GM18873 (cell line): ENCODE measurements at regions not wholly inside any gene's neighbourhood (a gene's known extent, or its start where the extent isn't known, plus 50 kb on each side); places are given as distances from the start of the nearest gene placed in this dataset.
"Not testable (repeated sequence)": the region's sequence is repeated elsewhere in the genome, so short reads cannot be mapped to it uniquely, and the experiment has no call there.

Experiments
- ATAC-seq: cut with Tn5 transposase; IDR thresholded peaks from one replicate; pipeline ENCODE4 v1.9.1; 2021; ENCODE audit warnings: mild to moderate bottlenecking, moderate library complexity, moderate number of reproducible peaks; ENCODE audit not compliant: unreplicated experiment, low FRiP score

GRCh38 chr2:124967325-124967724, 942.2 kb downstream of the CNTNAP5 start:
- no peak for ATAC-seq

GRCh38 chr2:124970030-124970429, 944.9 kb downstream of the CNTNAP5 start:
- no peak for ATAC-seq

DNA sequence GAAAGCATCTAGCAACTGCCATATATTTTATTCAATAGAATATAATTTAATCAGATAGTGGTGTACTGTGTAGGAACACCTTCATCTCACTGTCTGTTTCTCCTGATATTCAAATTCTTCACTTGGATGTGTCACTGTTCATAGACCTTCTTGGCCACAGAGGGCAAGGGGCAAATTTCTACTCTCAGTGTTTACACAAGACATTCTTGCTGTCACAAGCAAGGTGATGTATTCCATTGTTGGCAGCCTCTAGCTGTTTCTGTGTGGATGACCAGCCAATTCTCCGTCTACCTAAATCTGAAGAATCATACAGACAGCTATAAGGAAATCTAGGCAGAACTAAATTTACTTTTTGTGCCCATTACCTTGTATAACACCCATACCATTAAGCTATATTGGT, 948.3 kb downstream of the CNTNAP5 start:
- ATAC-seq = no peak

DNA sequence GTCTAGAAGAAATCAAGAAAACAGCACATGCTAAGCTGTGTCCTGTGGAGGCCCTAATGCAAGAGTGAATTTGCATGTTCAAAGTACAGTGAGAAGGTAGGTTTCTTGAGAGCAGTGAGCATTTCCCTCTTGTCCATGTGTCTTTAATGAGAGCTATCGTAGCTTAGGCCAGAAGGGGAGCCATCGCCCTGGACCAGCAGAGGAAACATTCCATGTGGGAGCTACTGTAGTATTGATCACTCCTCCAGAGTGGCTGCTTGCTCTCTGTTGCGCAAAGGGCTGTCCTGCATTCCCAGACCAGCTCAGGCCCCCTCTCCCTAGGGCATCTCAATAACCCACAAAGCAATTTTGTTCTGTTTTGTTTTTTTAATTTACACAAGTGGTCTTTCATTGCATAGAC, 950.1 kb downstream of the CNTNAP5 start:
- no peak for ATAC-seq

DNA sequence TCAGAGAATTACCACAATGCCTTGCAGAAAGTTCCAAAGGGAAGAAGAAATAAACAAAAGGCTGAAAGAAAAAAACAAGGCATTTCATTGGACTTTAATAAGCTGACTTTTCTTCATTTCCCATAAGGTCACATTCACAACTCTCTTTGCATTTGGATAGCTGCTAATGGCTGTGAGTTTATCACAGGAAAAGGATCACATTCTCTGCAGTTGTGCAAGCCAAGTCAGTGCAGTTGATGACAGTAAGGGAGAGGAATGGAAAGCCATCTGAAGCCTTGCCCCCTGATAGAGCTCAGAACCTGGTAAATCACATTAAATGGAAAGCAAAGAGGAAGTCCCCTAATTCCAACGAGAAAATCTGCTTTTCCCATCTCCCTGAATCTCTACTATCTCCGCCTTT, 950.6 kb downstream of the CNTNAP5 start:
- no peak for ATAC-seq

DNA sequence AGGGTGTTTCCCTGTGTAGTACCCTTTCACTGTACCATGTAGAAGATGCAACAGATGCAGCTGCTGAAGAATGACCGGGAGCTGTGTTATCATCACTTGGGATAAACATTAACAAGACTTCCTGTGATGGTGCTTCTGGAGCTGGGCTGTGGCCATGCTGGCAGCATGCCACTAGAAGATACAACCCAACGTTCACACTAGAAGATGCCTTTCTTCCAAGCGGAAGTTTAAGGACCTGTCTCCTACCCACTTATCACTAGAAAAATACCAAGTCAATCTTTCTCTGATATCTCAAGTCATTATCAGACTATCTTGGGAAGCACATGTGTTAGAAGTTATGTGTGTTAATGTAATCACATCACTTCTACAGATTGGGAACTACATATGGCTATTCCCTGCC, 953.5 kb downstream of the CNTNAP5 start:
- no peak for ATAC-seq

- no peak for ATAC-seq
These were observed 958.5 kb downstream of the CNTNAP5 start for GRCh38 chr2:124983595-124983994.

GRCh38 chr2:124985270-124985669, 960.2 kb downstream of the CNTNAP5 start:
- ATAC-seq = no peak

DNA sequence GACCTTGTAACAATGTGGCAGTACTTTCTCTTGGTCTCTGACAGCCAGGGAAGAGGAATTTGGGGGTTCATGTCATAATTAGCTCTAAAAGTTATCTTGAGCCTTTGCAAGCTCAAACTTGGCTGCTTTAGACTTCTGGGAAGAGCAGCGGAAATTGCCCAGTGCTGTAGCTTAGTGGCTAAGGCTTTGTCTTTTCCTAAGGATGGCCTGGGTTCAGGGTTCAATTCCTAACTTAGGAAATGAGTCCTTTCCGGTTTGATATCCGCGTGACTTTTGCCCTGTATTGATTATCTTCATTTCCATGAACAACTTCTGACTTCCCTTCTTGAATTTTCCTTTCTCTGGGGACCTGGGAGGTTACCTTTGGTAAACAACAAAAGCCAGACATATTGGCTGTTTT, 961.0 kb downstream of the CNTNAP5 start:
- ATAC-seq = no peak

- ATAC-seq = not testable (repeated sequence)
These were observed 961.8 kb downstream of the CNTNAP5 start for GRCh38 chr2:124986870-124987269.

- ATAC-seq = not testable (repeated sequence)
These were observed 962.3 kb downstream of the CNTNAP5 start for GRCh38 chr2:124987436-124987835.

GRCh38 chr2:124988111-124988510, 963.0 kb downstream of the CNTNAP5 start:
- no peak for ATAC-seq

DNA sequence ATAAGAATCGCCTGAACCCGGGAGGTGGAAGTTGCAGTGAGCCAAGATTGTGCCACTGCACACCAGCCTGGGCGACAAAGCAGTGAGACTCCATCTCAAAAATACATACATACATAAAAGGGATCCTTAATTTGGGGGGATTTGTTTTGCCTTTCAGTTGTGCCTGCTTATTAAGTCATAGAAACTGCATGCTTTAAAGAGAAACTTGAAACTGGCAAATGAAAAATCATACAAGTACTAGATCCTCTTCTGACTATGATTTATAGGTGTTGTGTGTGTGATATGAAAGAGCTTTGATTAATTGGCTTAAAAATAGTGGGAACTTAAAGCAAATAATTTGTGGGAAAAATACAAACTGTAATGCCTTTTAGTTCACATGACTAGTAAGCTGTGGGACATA, 963.7 kb downstream of the CNTNAP5 start:
- no peak for ATAC-seq

DNA sequence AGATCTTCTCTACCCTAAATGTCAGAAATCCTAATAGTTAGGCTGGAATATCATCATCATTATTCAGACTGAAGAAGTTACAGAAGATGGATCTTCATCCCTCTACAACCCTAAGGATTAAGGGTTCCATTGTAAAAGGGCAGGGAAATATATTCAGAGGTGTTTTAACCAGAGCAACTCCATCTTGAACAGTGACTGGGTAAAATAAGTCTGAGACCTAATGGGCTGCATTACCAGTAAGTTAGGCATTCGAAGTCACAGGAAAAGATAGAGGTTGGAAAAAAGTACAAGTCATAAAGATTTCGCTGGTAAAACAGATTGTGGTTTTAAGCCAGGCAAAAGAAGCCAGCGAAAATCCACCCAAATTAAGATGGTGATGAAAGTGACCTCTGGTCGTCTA, 968.7 kb downstream of the CNTNAP5 start:
- no peak for ATAC-seq

GRCh38 chr2:124995185-124995912, 970.3 kb downstream of the CNTNAP5 start:
- no peak for ATAC-seq

- no peak for ATAC-seq
These were observed 971.3 kb downstream of the CNTNAP5 start for GRCh38 chr2:124996406-124996805.

DNA sequence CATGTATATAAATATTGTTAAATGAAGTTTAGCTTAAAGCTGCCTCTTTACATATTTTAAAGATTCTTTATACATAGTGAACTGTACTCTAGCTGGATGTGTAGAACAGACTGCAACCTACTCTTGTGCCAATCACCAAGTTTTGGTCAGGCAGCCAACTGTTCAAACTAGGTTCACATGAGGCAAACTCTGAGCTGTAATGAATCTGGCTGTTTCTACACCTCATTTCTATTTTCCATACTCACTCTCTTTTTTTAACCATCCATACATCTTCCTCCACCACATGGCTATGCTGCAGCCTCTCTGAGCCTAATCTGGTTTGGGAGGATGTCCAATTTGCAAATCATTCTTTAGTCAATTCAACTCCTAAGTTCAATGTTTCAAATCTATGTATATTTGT, 974.8 kb downstream of the CNTNAP5 start:
- no peak for ATAC-seq

DNA sequence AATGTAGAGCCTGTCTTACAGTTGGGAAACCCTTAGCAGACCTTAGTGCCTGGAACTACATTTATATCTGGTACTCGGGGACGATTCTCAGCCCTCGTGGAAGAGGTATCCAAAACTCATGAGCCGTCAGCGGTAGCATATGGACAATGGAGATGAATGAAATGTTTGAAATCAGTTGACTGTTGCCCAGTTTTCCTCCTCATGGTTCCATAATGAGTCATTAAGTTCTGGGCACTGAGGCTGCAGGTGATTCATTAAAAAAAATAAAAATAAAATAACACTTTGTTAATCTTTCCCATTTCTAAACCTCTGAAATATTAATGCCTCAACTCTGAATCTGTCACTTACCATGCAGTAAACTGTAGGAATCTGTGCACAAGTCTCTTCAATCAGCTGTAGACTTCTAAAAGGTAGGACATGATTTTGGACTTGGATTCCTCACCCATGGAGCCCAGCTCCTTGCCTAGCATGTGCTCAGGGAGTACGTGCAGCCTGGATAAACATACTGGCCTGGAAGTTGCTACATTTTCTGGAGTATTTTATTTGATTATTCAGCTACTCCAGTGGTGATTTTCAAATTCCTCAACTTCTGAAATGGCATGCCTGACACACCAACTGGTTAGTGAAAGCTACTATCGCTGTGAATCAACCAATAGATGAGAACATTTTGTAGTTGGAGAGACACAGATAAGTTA, 979.2 kb downstream of the CNTNAP5 start:
- ATAC-seq = no peak

DNA sequence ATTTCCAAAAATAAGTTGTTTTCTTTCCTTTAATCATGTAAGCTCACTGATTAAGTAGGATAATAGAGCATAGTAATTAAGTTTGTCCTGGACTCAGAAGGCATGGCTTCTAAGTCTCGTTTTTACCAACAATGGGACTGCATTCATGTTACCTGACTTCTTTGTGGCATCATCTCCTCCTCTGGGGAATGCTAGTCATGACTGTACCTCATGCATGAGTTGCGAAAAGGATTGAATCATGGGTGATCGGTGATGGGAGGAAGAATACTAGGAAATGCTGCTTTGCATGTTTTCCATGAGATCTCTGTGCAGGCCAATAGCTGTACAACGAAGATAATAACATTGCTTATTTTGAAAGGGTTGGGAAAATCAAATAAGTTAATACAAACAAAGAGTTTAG, 981.6 kb downstream of the CNTNAP5 start:
- no peak for ATAC-seq

GRCh38 chr2:125028721-125029120, 1003.6 kb downstream of the CNTNAP5 start:
- not testable (repeated sequence) for ATAC-seq

- ATAC-seq = no peak
These were observed 1008.8 kb downstream of the CNTNAP5 start for GRCh38 chr2:125033871-125034270.

DNA sequence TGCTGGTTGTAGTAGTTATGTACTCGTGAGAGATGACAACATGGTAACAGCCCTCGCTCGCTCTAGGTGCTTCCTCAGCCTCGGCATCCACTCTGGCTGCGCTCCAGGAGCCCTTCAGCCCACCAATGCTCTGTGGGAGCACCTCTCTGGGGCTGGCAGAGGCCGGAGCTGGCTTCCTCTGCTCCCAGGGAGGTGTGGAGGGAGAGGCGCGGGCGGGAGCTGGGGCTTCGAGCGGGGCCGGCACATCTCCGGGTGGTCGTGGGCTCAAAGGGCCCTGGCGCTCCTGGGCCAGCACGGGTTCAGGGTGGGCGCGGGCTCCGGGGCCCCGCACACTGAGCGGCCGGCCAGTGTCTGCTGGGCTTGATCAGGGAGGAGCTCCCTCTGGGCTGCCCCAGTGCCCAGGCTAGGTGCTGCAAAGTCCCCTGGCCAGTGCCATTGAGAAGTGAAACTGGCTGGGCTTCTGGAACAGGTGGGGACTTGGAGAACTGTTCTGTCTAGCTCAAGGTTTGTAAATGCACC, 1012.1 kb downstream of the CNTNAP5 start:
- ATAC-seq = no peak
